Nephron progenitor cell (in vitro differentiated cells): ENCODE measurements at regions not wholly inside any gene's neighbourhood (a gene's known extent, or its start where the extent isn't known, plus 50 kb on each side); places are given as distances from the start of the nearest gene placed in this dataset.

ENCODE experiments used
- DNase-seq: peaks from one replicate; pipeline ENCODE4 v3.0.0; 2021
- H3K27ac Mint-ChIP-seq: 2 replicates; pipeline ENCODE4 v1.8.0; 2021; ENCODE audit warnings: mild to moderate bottlenecking, moderate library complexity, mixed read lengths
- H3K27me3 Mint-ChIP-seq: 2 replicates; pipeline ENCODE4 v1.8.0; 2021; ENCODE audit warnings: mild to moderate bottlenecking, low read depth, mixed read lengths; ENCODE audit not compliant: poor library complexity
- H3K36me3 Mint-ChIP-seq: 2 replicates; pipeline ENCODE4 v1.8.0; 2021; ENCODE audit warnings: low read depth, mixed read lengths
- H3K4me1 Mint-ChIP-seq: 2 replicates; pipeline ENCODE4 v1.8.0; 2021; ENCODE audit warnings: mixed read lengths
- H3K4me3 Mint-ChIP-seq: 2 replicates; pipeline ENCODE4 v1.8.0; 2021; ENCODE audit warnings: mild to moderate bottlenecking, moderate library complexity, mixed read lengths
- H3K9me3 Mint-ChIP-seq: 2 replicates; pipeline ENCODE4 v1.8.0; 2021; ENCODE audit warnings: mild to moderate bottlenecking, moderate library complexity, mixed read lengths
- TF ChIP-seq, protein P1 (sequence below): fragments of 200-600 bp; sonication (generic); IDR thresholded peaks from 2 replicates; pipeline ENCODE4 v1.5.0; 2021; ENCODE audit warnings: antibody characterized with exemption

DNA sequence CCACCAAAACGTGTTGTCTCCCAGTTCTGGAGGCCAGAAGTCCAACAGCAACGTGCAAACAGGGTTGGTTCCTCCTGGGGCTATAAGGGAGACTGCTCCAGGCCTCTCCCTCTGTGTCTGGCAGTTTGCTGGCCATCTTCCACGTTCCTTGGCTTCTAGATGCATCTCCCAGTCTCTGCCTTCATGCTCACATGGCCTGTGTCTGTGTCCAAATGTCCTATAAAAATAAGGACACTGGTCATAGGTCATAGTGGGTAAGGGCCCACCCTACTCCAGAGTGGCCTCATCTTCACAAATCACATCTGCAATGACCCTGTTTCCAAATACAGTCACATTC lies 69.4 kb upstream of the TAF1B start:
- Mint-ChIP-seq H3K27ac (no peak overlapping the region), H3K36me3 (no peaks in the 10 kb centered on the region), H3K27me3 (peaks cover 14% of the 10 kb centered on the region), H3K9me3 (no peaks in the 10 kb centered on the region), H3K4me3 (no peak overlapping the region), H3K4me1 (peaks cover 59% of the 10 kb centered on the region)
- TF ChIP-seq, protein P1, sequence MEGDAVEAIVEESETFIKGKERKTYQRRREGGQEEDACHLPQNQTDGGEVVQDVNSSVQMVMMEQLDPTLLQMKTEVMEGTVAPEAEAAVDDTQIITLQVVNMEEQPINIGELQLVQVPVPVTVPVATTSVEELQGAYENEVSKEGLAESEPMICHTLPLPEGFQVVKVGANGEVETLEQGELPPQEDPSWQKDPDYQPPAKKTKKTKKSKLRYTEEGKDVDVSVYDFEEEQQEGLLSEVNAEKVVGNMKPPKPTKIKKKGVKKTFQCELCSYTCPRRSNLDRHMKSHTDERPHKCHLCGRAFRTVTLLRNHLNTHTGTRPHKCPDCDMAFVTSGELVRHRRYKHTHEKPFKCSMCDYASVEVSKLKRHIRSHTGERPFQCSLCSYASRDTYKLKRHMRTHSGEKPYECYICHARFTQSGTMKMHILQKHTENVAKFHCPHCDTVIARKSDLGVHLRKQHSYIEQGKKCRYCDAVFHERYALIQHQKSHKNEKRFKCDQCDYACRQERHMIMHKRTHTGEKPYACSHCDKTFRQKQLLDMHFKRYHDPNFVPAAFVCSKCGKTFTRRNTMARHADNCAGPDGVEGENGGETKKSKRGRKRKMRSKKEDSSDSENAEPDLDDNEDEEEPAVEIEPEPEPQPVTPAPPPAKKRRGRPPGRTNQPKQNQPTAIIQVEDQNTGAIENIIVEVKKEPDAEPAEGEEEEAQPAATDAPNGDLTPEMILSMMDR = no peak
- no peak for DNase-seq

DNA sequence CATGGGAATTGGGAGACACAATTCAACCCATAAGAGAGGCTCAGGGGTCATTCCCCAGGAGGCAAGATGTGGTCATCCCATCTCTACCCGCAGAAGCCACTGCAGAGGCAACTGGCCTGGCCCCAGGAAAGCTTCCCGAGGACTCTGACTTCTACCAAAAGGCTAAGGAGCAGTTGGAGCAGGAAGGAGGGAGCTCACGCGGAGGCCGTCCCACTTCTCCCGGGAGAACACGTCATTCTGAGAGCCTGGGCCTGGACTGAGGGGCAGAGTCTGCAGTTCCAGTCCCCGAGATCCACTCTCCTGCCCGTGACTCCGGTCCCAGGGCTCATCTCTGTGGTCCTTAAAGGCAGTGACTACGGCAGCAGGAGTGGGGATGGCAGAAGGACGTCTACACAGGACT lies 69.0 kb upstream of the TAF1B start:
- TF ChIP-seq, protein P1 = no peak
- no peaks in the 10 kb centered on the region for H3K9me3 Mint-ChIP-seq
- no peak overlapping the region for H3K4me3 Mint-ChIP-seq
- H3K27ac Mint-ChIP-seq = no peak overlapping the region
- H3K36me3 Mint-ChIP-seq = no peaks in the 10 kb centered on the region
- H3K27me3 Mint-ChIP-seq = peaks cover 14% of the 10 kb centered on the region
- no peak for DNase-seq
- H3K4me1 Mint-ChIP-seq = peaks cover 59% of the 10 kb centered on the region

DNA sequence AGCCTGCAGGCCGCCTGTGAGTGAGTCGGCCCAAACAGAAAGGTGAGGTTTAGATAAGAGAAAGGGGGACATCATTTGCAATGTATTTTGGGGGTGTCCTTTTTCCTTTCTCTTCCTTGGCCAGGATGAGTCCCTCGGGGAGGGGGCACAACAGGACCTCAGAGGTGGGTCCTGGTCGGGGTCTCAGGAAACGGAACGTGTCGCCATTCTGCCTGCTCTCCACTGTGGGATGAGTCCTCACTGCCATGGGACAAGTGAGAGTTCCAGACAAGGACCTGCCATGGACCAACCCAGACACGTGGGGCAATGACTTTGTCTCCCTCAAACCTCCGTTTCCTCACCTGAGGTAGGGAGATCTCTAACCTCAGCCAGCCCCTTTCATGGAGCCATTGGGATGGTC lies 67.9 kb upstream of the TAF1B start:
- H3K4me3 Mint-ChIP-seq = no peak overlapping the region
- no peak for DNase-seq
- H3K4me1 Mint-ChIP-seq = peaks cover 56% of the 10 kb centered on the region
- TF ChIP-seq, protein P1 = no peak
- H3K27me3 Mint-ChIP-seq = peaks cover 14% of the 10 kb centered on the region
- no peaks in the 10 kb centered on the region for H3K9me3 Mint-ChIP-seq
- no peaks in the 10 kb centered on the region for H3K36me3 Mint-ChIP-seq
- H3K27ac Mint-ChIP-seq = no peak overlapping the region

DNA sequence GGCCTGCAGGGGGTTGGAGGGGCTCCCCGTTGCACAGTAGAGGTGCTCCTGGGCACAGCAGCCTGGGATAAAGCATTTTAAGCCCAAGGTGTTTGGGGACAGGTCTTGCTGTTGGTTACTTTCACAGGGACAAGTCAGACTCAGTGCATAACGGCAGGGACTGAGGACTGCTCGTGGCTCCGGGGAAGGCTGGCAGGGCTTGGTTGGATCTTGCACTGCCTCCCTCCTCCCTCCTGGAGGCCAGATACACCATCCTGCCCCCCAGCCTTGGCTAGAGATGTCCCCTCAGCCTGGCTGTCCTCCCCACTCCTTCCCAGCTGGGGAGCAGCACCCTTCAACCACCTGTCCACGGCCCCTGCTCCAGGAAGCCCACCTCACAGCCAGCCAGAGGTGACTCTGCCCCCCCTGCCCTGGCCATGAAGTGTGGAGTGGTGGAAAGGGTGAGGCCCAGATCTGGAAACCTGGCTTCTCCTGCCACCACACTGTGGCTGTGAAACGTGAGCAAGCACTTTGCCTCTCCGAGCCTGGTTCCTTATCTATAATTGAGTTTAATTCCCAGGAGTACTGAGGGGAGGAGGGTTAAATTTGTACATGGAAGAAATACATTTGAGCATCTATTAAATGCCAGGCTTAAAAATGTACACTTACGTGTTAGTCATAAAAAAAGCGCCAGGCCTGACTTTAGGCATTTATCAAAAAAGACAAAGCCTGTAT lies 67.1 kb upstream of the TAF1B start:
- Mint-ChIP-seq H3K27ac (no peak overlapping the region), H3K4me3 (no peak overlapping the region), H3K4me1 (peaks cover 49% of the 10 kb centered on the region), H3K27me3 (peaks cover 14% of the 10 kb centered on the region), H3K9me3 (no peaks in the 10 kb centered on the region), H3K36me3 (no peaks in the 10 kb centered on the region)
- TF ChIP-seq, protein P1 = no peak
- DNase-seq = no peak

DNA sequence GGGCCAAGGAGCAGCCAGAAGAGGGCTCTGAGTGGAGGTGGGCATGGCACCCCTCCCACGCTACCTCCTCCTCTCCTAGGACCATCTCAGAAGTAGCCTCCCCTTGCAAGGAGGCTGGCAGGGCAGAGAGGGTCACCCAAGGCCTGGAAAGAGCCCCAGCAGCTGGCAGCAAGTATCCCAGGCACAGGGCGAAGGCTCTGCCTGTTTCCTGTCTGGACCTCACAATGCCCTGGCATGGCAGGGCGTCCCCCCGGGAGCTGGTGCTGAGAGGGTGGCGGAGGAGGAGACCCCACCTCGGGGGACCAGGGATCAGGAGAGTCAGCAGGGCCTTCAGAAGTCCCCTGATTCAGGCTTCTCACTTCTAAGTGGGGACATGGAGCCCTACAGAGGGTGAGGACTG lies 66.2 kb upstream of the TAF1B start:
- H3K4me1 Mint-ChIP-seq = peaks cover 46% of the 10 kb centered on the region
- H3K36me3 Mint-ChIP-seq = no peaks in the 10 kb centered on the region
- peaks cover 14% of the 10 kb centered on the region for H3K27me3 Mint-ChIP-seq
- TF ChIP-seq, protein P1 = no peak
- DNase-seq = no peak
- no peak overlapping the region for H3K4me3 Mint-ChIP-seq
- no peaks in the 10 kb centered on the region for H3K9me3 Mint-ChIP-seq
- H3K27ac Mint-ChIP-seq = no peak overlapping the region

DNA sequence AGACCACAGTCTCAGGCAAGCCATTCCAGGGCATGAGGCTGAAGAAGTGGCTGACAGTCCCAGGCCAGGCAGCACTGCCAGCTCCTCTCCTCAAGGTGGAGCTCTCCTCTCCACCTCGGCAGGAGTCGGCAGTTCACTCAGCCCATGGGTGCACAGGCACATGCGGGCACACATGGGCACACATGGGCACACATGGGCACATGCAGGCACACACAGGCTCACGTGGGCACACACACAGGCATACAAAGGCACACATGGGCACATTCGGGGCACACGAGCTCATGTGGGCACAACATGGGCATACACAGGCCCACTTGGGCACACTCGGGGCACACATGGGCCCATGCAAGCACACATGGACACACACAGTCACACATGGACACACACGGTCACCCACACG lies 65.3 kb upstream of the TAF1B start:
- H3K27ac Mint-ChIP-seq = no peak overlapping the region
- H3K9me3 Mint-ChIP-seq = no peaks in the 10 kb centered on the region
- H3K4me1 Mint-ChIP-seq = peaks cover 48% of the 10 kb centered on the region
- H3K36me3 Mint-ChIP-seq = no peaks in the 10 kb centered on the region
- TF ChIP-seq, protein P1 = no peak
- peaks cover 14% of the 10 kb centered on the region for H3K27me3 Mint-ChIP-seq
- H3K4me3 Mint-ChIP-seq = no peak overlapping the region
- no peak for DNase-seq
